ENCODE measurements at regions not wholly inside any gene's neighbourhood (a gene's known extent, or its start where the extent isn't known, plus 50 kb on each side); places are given as distances from the start of the nearest gene placed in this dataset.

- TF ChIP-seq PKNOX1 (IDR thresholded peaks at IDR 0.05), result no peak
- TF ChIP-seq ZNF24 (IDR thresholded peaks at IDR 0.05), result no peak
- TF ChIP-seq NFIC (IDR thresholded peaks at IDR 0.05; ENCODE audit: low read depth, low read length), result no peak
- no peak for TF ChIP-seq CTCF (IDR thresholded peaks at IDR 0.05 in 2 of 3, conservative IDR thresholded peaks at IDR 0.05 in 1 of 3; ENCODE audit: control insufficient read depth in 2 of 3, extremely low read depth in 1 of 3, insufficient read depth in 1 of 3, low read depth in 3 of 3, low read length in 3 of 3)
- no peak for TF ChIP-seq DPF2 (IDR thresholded peaks at IDR 0.05)
- TF ChIP-seq CEBPB (IDR thresholded peaks at IDR 0.05; ENCODE audit: borderline replicate concordance in 1 of 2, low read depth in 2 of 2, low read length in 2 of 2), result no peak
- no peak for TF ChIP-seq TBL1XR1 (IDR thresholded peaks at IDR 0.05; ENCODE audit: low read depth, low read length)
These were observed 181.5 kb downstream of the NPHP4 start for GRCh38 chr1:5810553-5811270.
